ENCODE measurements at regions not wholly inside any gene's neighbourhood (a gene's known extent, or its start where the extent isn't known, plus 50 kb on each side); places are given as distances from the start of the nearest gene placed in this dataset.
"Not testable (repeated sequence)": the region's sequence is repeated elsewhere in the genome, so short reads cannot be mapped to it uniquely, and the experiment has no call there.

DNA sequence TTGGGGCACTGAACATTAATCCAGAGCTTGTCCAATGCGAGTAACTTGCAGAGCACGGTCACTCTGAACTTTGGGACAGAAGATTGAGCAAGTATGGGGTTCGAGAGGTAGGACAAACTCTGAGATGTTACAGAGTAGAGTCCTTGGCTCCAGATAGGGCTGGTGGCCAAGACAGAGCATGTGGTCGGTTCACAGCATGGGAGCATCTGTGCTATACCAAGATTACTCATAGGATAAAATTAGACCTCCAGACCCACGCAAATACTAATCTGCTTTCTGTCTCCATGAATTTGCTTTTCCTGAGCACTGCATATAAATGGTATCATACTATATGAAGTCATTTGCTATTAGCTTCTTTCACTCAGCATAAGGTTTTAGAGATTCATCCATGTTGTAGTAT is 93.4 kb upstream of the TBX5 start:
- H3K4me1 ChIP-seq: no peaks in the 10 kb centered on the region

DNA sequence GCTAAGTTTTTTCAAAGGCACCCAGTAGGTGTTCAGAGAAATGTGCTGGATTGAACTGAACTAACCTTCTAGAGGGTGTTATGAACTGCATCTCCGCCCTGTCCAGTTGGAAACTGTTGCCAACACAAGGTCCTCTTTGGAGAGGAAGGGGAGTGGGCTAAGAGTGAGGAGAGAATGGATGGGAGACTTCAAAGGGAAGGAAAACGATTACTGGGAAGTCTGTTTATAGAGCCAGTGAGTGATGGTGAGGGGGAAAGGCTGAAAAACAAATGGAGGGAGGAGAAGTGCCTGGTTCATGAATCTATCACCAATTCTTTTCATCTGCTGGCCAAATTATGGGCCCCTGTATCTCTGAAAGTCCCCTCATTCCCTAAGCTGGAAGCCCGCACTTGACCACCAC is 86.0 kb upstream of the TBX5 start:
- TF ChIP-seq, protein P1, sequence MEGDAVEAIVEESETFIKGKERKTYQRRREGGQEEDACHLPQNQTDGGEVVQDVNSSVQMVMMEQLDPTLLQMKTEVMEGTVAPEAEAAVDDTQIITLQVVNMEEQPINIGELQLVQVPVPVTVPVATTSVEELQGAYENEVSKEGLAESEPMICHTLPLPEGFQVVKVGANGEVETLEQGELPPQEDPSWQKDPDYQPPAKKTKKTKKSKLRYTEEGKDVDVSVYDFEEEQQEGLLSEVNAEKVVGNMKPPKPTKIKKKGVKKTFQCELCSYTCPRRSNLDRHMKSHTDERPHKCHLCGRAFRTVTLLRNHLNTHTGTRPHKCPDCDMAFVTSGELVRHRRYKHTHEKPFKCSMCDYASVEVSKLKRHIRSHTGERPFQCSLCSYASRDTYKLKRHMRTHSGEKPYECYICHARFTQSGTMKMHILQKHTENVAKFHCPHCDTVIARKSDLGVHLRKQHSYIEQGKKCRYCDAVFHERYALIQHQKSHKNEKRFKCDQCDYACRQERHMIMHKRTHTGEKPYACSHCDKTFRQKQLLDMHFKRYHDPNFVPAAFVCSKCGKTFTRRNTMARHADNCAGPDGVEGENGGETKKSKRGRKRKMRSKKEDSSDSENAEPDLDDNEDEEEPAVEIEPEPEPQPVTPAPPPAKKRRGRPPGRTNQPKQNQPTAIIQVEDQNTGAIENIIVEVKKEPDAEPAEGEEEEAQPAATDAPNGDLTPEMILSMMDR (IDR thresholded peaks at IDR 0.05): no peak
- TF ChIP-seq POLR2A (IDR thresholded peaks at IDR 0.05): no peak
- TF ChIP-seq EP300 (IDR thresholded peaks at IDR 0.05): no peak
- H3K4me3 ChIP-seq: no peak overlapping the region
- 46 to 52% methylated on average over 3 of the region's 3 CpGs for WGBS, 2 donors
- H3K36me3 ChIP-seq: no peaks in the 10 kb centered on the region
- no peak for DNase-seq (ENCODE audit: low spot score in 2 of 2)
- no peak overlapping the region for H3K27ac ChIP-seq
- H3K9me3 ChIP-seq: no peaks in the 10 kb centered on the region
- H3K27me3 ChIP-seq: no peaks in the 10 kb centered on the region
- H3K4me1 ChIP-seq: no peaks in the 10 kb centered on the region

More for the DNA sequence above, 93.4 kb upstream of the TBX5 start:
- TF ChIP-seq EP300 (IDR thresholded peaks at IDR 0.05): no peak
- TF ChIP-seq, protein P1 (IDR thresholded peaks at IDR 0.05): no peak
- no peak for TF ChIP-seq POLR2A (IDR thresholded peaks at IDR 0.05)
- peaks cover 0 to 36% of the 10 kb centered on the region in 2 donors for H3K27me3 ChIP-seq
- no peaks in the 10 kb centered on the region for H3K36me3 ChIP-seq
- no peak for DNase-seq (ENCODE audit: low spot score in 2 of 2)
- WGBS, 2 donors: 68 to 72% methylated on average over 5 of the region's 5 CpGs
- no peak overlapping the region for H3K4me3 ChIP-seq
- no peak overlapping the region for H3K27ac ChIP-seq
- H3K9me3 ChIP-seq: no peaks in the 10 kb centered on the region

DNA sequence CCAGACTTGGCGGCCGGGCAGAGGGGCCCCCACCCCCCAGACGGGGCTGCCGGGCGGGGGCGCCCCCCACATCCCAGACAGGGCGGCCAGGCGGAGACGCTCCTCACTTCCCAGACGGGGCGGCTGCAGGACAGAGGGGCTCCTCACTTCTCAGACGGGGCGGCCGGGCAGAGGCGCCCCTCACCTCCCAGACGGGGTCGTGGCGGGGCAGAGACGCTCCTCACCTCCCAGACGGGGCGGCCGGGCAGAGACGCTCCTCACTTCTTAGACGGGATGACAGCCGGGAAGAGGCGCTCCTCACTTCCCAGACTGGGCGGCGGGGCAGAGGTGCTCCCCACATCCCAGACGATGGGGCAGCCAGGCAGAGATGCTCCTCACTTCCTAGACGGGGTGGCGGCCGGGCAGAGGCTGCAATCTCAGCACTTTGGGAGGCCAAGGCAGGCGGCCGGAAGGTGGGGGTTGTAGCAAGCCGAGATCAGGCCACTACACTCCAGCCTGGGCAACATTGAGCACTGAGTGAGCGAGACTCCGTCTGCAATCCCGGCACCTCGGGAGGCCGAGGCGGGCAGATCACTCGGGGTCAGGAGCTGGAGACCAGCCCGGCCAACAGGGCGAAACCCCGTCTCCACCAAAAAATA is 79.0 kb upstream of the TBX5 start:
- not testable (repeated sequence) for DNase-seq (ENCODE audit: low spot score in 2 of 2); H3K27ac ChIP-seq; H3K36me3 ChIP-seq; H3K4me3 ChIP-seq
- peaks cover 0 to 29% of the 10 kb centered on the region in 2 donors for H3K27me3 ChIP-seq
- H3K4me1 ChIP-seq: peaks cover 0 to 14% (median 3%) of the 10 kb centered on the region in 4 donors
- H3K9me3 ChIP-seq: peaks cover 0 to 11% (median 0%) of the 10 kb centered on the region in 4 donors
- WGBS, 2 donors: 93 to 95% methylated on average over 18 to 40 of the region's 45 CpGs

DNA sequence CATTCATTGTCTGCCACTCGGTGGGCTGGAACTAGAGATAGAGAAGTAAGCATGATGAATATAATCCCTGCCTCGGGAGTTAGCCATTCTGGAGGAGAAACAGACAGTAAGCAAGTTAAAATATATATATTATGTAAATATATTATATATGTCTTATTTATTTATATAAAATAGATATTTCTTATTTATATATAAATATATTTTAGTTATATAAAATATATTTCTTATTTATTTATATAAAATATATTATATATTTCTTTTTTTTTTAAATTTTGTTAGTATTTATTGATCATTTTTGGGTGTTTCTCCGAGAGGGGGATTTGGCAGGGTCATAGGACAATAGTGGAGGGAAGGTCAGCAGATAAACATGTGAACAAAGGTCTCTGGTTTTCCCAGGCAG is 78.1 kb upstream of the TBX5 start:
- peaks cover 0 to 11% (median 0%) of the 10 kb centered on the region in 4 donors for H3K9me3 ChIP-seq
- TF ChIP-seq EP300 (IDR thresholded peaks at IDR 0.05) (no peak), POLR2A (IDR thresholded peaks at IDR 0.05) (no peak)
- TF ChIP-seq, protein P1 (IDR thresholded peaks at IDR 0.05): no peak
- no peak for DNase-seq (ENCODE audit: low spot score in 2 of 2)
- WGBS, 2 donors: 69 to 74% methylated on average over 3 of the region's 3 CpGs
- peaks cover 0 to 20% (median 3%) of the 10 kb centered on the region in 4 donors for H3K4me1 ChIP-seq
- no peaks in the 10 kb centered on the region for H3K36me3 ChIP-seq
- H3K27ac ChIP-seq: no peak overlapping the region
- peaks cover 0 to 38% of the 10 kb centered on the region in 2 donors for H3K27me3 ChIP-seq
- no peak overlapping the region for H3K4me3 ChIP-seq

DNA sequence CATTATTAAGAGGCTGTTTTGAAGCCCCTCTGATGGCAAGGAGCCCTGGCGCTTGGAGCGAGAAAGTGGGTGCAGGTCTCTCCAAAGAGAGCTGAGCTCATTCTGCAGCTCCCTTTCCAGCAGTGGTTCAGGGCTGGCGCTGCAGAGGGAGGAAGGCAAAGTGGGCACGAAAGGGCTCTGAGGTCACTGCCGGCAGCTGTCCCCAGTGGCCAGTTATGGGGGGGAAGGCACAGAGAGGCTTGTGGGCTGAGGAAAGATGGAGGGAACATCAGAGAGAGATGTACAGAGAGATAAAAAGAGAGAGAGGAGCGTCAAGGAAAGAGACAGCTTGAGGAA is 75.2 kb upstream of the TBX5 start:
- WGBS, 2 donors: 6 to 7% methylated on average over 6 of the region's 6 CpGs
- H3K27me3 ChIP-seq: peaks cover 0 to 60% of the 10 kb centered on the region in 2 donors
- TF ChIP-seq POLR2A (IDR thresholded peaks at IDR 0.05) (no peak), EP300 (IDR thresholded peaks at IDR 0.05) (no peak)
- TF ChIP-seq, protein P1 (IDR thresholded peaks at IDR 0.05): no peak
- H3K27ac ChIP-seq: no peak overlapping the region
- H3K9me3 ChIP-seq: peaks cover 0 to 9% (median 0%) of the 10 kb centered on the region in 4 donors
- no peak overlapping the region for H3K4me3 ChIP-seq
- no peaks in the 10 kb centered on the region for H3K36me3 ChIP-seq
- DNase-seq (ENCODE audit: low spot score in 2 of 2): no peak
- H3K4me1 ChIP-seq: peaks cover 0 to 20% (median 3%) of the 10 kb centered on the region in 4 donors

Data from tibial nerve (tissue), 4 donors.